OCI-LY7 (cell line): ENCODE measurements at regions not wholly inside any gene's neighbourhood (a gene's known extent, or its start where the extent isn't known, plus 50 kb on each side); places are given as distances from the start of the nearest gene placed in this dataset.

Experiments used
- BruUV-seq: library from RNA; stranded (reverse); fragments of 400-500 nt; replicated peaks from 2 replicates; lab custom pipeline; 2021; lab: Mats Ljungman, UMichigan
- CTCF ChIA-PET: fragments of 300-600 bp; sonication (Branson Sonifier 250); formaldehyde crosslinking; loops from one replicate; lab custom pipeline; 2022; ENCODE audit warnings: antibody characterized with exemption; ENCODE audit not compliant: unreplicated experiment; lab: Charles Lee
- POLR2A ChIA-PET: fragments of 300-600 bp; sonication (Branson Sonifier 250); formaldehyde crosslinking; loops from one replicate; lab custom pipeline; 2022; ENCODE audit warnings: antibody characterized with exemption; lab: Charles Lee
- DNase-seq: peaks from one replicate; pipeline ENCODE4 v3.0.0-alpha.2; 2015; ENCODE audit warnings: low spot score
- H2AFZ ChIP-seq: fragments of 200-600 bp; sonication (generic), shearing (Covaris generic); 2 replicates; pipeline ENCODE4 v1.6.1; 2014; ENCODE audit warnings: mild to moderate bottlenecking, antibody characterized with exemption, low read length, moderate library complexity
- H3K27ac ChIP-seq: fragments of 200-600 bp; sonication (generic); 2 replicates; pipeline ENCODE4 v1.5.1; 2014; ENCODE audit warnings: mixed run types, low read depth, mild to moderate bottlenecking, moderate library complexity, low read length, inconsistent platforms; ENCODE audit not compliant: poor library complexity, severe bottlenecking
- H3K36me3 ChIP-seq: fragments of 200-600 bp; sonication (generic); 2 replicates; pipeline ENCODE4 v1.6.1; 2014; ENCODE audit warnings: mild to moderate bottlenecking, antibody characterized with exemption, low read length, moderate library complexity, mixed read lengths; ENCODE audit not compliant: insufficient read depth
- H3K4me1 ChIP-seq: fragments of 200-600 bp; sonication (generic); 2 replicates; pipeline ENCODE4 v1.5.1; 2014; ENCODE audit warnings: mild to moderate bottlenecking, low read length; ENCODE audit not compliant: insufficient read depth, poor library complexity, severe bottlenecking
- H3K4me2 ChIP-seq: fragments of 200-600 bp; sonication (generic); 2 replicates; pipeline ENCODE4 v1.6.1; 2014; ENCODE audit warnings: mild to moderate bottlenecking, low read length
- H3K4me3 ChIP-seq: fragments of 200-600 bp; sonication (generic); 2 replicates; pipeline ENCODE4 v1.5.1; 2014; ENCODE audit warnings: mild to moderate bottlenecking, low read depth, low read length; ENCODE audit not compliant: poor library complexity, severe bottlenecking
- H3K79me2 ChIP-seq: fragments of 200-600 bp; sonication (generic); 2 replicates; pipeline ENCODE4 v1.6.1; 2016; ENCODE audit warnings: low read depth, mild to moderate bottlenecking, low read length, moderate library complexity, mixed read lengths; ENCODE audit not compliant: insufficient read depth
- H3K9me2 ChIP-seq: fragments of 200-600 bp; sonication (generic); 2 replicates; pipeline ENCODE4 v1.6.1; 2016; ENCODE audit warnings: mild to moderate bottlenecking, low read length, mixed read lengths; ENCODE audit not compliant: insufficient read depth
- H3K9me3 ChIP-seq: fragments of 200-600 bp; sonication (generic); 2 replicates; pipeline ENCODE4 v1.6.1; 2014; ENCODE audit warnings: mild to moderate bottlenecking, mixed run types, low read length, mixed read lengths
- H4K20me1 ChIP-seq: fragments of 200-600 bp; sonication (generic); 2 replicates; pipeline ENCODE4 v1.6.1; 2014; ENCODE audit warnings: mild to moderate bottlenecking, antibody characterized with exemption, low read length, moderate library complexity, mixed read lengths; ENCODE audit not compliant: insufficient read depth
- EZH2phosphoT487 ChIP-seq: fragments of 200-600 bp; sonication (generic); IDR thresholded peaks from 2 replicates; pipeline ENCODE4 v1.6.1; 2018; ENCODE audit warnings: low read depth, borderline replicate concordance, mild to moderate bottlenecking, mixed run types, antibody characterized with exemption, low read length, moderate library complexity, mixed read lengths
- intact Hi-C: fragments of 100-400 bp; cut with micrococcal nuclease; formaldehyde crosslinking; loops from one replicate; pipeline ENCODE4 v1.10.0; 2022; ENCODE audit not compliant: unreplicated experiment
- TF ChIP-seq, protein P1 (sequence below): fragments of 200-600 bp; sonication (generic); conservative IDR thresholded peaks from 2 replicates; pipeline ENCODE4 v1.5.1; 2014; ENCODE audit warnings: mild to moderate bottlenecking, antibody characterized with exemption, low read length, moderate library complexity, mixed read lengths

DNA sequence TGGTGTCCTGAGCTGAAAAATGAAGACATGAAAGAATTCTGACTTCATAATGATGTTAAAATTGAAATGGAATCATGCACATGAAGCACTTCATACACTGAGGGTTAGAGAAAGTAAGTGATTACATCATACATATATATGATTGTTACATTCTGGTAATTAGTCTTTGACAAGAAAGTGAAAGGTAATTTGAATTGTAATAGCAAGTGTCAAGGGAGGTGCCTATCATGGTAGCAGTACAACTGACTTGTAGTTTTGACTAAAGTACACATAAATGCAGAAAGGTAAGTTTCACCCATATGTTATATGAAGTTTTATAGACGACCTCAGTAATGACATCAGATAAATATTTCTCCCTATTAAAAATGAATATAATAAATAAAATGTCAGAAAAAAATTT lies 1325.0 kb upstream of the GOT2 start:
- H3K36me3 ChIP-seq, result no peaks in the 10 kb centered on the region
- no peak for DNase-seq
- intact Hi-C loops, result no loop called here
- H3K79me2 ChIP-seq, result no peaks in the 10 kb centered on the region
- no peak overlapping the region for H2AFZ ChIP-seq
- no peak overlapping the region for H3K4me3 ChIP-seq
- ChIA-PET POLR2A (interaction anchor here (0.6 to 1.3 kb wide), 2 partner anchors 10 to 702 kb away, joined by 3 read pairs; no protein-coding TSS in a partner anchor), CTCF (no interaction called here)
- H3K4me2 ChIP-seq, result no peak overlapping the region
- H4K20me1 ChIP-seq, result no peaks in the 10 kb centered on the region
- no peaks in the 10 kb centered on the region for H3K9me2 ChIP-seq
- H3K9me3 ChIP-seq, result no peaks in the 10 kb centered on the region
- H3K27ac ChIP-seq, result no peak overlapping the region
- no peaks in the 10 kb centered on the region for H3K4me1 ChIP-seq
- TF ChIP-seq, protein P1, sequence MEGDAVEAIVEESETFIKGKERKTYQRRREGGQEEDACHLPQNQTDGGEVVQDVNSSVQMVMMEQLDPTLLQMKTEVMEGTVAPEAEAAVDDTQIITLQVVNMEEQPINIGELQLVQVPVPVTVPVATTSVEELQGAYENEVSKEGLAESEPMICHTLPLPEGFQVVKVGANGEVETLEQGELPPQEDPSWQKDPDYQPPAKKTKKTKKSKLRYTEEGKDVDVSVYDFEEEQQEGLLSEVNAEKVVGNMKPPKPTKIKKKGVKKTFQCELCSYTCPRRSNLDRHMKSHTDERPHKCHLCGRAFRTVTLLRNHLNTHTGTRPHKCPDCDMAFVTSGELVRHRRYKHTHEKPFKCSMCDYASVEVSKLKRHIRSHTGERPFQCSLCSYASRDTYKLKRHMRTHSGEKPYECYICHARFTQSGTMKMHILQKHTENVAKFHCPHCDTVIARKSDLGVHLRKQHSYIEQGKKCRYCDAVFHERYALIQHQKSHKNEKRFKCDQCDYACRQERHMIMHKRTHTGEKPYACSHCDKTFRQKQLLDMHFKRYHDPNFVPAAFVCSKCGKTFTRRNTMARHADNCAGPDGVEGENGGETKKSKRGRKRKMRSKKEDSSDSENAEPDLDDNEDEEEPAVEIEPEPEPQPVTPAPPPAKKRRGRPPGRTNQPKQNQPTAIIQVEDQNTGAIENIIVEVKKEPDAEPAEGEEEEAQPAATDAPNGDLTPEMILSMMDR, result no peak
- TF ChIP-seq EZH2phosphoT487, result no peak
- no TSS peak for BruUV-seq

- H3K9me2 ChIP-seq, result no peaks in the 10 kb centered on the region
- no peaks in the 10 kb centered on the region for H3K79me2 ChIP-seq
- H3K4me3 ChIP-seq, result no peak overlapping the region
- ChIA-PET POLR2A (no interaction called here), CTCF (no interaction called here)
- H3K4me1 ChIP-seq, result no peaks in the 10 kb centered on the region
- no peak overlapping the region for H3K27ac ChIP-seq
- H3K36me3 ChIP-seq, result no peaks in the 10 kb centered on the region
- intact Hi-C loops, result no loop called here
- TF ChIP-seq, protein P1, result no peak
- TF ChIP-seq EZH2phosphoT487, result no peak
- no peak overlapping the region for H3K4me2 ChIP-seq
- no peaks in the 10 kb centered on the region for H3K9me3 ChIP-seq
- no TSS peak for BruUV-seq
- no peak overlapping the region for H2AFZ ChIP-seq
- no peak for DNase-seq
- no peaks in the 10 kb centered on the region for H4K20me1 ChIP-seq
These were observed 1307.6 kb upstream of the GOT2 start for GRCh38 chr16:60041671-60042070.

GRCh38 chr16:60031740-60032139 lies 1297.6 kb upstream of the GOT2 start:
- Histone ChIP-seq H3K79me2 (no peaks in the 10 kb centered on the region), H3K4me3 (no peak overlapping the region), H3K9me3 (no peaks in the 10 kb centered on the region), H3K9me2 (no peaks in the 10 kb centered on the region), H3K4me1 (no peaks in the 10 kb centered on the region), H4K20me1 (no peaks in the 10 kb centered on the region), H3K36me3 (no peaks in the 10 kb centered on the region), H2AFZ (no peak overlapping the region), H3K27ac (no peak overlapping the region), H3K4me2 (no peak overlapping the region)
- CTCF ChIA-PET, result no interaction called here
- POLR2A ChIA-PET, result no interaction called here
- no TSS peak for BruUV-seq
- no peak for DNase-seq
- TF ChIP-seq, protein P1, result no peak
- no peak for TF ChIP-seq EZH2phosphoT487
- intact Hi-C loops, result no loop called here
